ENCODE measurements at regions not wholly inside any gene's neighbourhood (a gene's known extent, or its start where the extent isn't known, plus 50 kb on each side); places are given as distances from the start of the nearest gene placed in this dataset.

DNA sequence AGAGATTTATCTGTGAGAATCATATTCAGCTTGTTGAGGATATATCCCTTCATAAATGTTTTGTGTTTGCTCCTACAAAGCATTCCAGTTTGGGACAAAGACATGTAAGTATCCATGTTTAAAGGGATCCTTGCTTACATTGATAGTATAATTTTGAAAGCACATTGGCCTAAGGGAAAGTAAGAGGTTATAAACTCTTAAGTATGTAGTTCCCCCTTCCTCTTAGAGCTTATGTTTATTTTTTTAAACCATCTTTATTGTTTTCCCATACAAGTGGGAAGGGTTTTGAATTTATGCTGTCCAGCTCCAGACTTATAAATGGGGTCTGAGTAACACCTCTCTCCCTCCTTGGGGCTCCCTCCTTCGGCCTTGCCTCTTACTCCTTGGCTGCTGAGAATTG is 481.5 kb downstream of the LMO4 start:
- no peak for FAIRE-seq
- no peak for DNase-seq (ENCODE audit: low spot score)

DNA sequence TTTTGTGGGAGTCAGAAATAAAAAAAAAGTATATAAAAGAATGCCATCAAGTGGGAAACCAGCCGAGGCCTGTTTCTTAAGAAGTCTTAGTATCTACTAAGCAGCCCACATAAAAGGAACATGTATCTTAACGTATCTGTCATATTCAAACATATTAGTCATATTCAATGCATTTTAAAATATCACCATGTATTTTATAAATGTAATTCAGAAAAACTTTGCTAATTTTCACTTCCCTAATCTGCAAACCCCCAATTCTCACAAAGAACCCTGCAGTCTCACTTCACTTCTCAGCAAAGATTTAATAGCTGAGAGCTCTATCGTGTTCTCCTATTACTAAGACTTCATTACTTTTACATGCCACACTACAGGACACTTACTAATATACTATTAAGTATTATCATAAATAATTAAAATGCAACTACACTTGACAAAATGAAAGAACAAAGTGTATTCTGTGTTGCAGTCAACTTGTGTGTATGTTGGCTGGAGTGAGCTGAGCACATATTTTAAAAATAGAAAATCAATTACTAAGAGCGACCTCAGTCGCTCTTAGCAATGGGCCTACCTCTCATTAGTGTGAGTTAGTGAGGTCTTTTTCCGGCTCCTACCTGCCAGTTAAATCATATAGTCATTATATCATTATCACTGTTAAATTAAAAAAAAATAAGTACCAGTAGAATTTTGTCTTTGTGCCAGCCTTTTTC is 484.3 kb downstream of the LMO4 start:
- DNase-seq (ENCODE audit: low spot score) (no peak), FAIRE-seq (no peak)

DNA sequence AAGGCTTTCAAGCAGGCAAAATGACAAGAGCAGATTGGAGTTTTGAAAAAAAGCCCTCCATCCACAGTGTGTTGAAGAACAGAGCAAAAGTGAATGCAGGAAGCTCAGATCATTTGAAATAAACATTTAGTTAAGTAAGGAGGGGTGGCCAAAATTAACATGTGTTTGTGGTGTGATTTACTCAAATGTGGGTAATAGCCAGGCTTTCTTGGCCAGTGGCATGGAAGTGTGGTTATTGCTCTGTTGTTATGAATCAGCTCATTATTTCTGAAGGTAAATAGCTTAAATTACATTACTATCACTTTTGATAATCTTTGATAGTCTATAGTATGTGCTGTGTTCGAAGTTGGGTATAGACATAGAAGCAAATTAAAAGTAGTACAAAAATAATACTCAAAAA is 485.9 kb downstream of the LMO4 start:
- DNase-seq (ENCODE audit: low spot score) = no peak
- no peak for FAIRE-seq

DNA sequence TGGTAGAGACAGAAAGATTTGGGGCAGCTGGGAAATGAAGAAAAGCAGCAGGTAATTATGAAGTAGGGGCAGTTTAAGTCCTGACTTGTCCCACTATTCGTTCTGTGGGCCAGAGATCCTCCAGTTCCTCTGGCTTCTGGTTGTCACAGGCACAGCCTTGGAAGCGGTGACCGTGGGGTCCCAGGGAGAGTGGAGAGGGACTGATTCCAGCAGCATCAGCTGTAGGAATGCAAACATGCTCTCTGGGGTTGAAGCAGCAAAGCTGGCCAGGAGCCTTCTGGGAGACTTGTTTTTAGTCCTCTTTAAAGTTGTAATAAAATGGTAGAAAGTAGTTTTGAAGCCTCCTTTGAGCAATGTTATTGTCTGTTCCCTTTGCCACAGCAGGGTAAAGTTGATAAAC is 488.0 kb downstream of the LMO4 start:
- FAIRE-seq (no peak), DNase-seq (ENCODE audit: low spot score) (no peak)

DNA sequence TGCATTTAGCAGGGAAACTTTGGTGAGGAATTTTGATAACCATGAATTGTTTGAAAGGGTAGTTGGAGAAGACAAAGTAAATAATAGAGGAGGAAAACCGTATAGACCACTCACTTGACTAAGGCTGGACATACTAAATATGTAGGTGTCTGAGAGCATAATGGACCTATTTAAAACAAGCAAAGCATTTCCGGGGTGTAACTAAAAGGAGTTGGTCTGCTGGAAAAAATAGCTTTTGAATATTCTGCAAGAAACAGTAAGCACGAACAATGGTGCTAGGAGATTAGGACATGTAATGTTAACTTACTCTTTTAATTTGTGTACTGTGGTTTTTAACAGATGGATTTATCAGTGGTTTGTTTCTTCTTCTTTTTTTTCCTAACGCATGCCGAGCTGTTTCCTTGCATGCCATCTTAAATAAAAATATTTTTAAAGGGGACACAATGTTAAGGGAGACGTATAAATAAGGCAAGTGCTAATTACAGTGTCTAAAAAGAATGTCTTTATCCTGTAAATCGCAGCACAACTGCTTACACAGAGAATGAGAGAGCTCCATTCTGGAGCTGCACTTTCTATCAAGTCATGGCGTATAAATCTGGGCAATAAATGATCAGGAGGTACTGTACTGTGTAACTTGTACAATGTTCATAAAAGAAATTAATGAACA is 492.1 kb downstream of the LMO4 start:
- no peak for FAIRE-seq

DNA sequence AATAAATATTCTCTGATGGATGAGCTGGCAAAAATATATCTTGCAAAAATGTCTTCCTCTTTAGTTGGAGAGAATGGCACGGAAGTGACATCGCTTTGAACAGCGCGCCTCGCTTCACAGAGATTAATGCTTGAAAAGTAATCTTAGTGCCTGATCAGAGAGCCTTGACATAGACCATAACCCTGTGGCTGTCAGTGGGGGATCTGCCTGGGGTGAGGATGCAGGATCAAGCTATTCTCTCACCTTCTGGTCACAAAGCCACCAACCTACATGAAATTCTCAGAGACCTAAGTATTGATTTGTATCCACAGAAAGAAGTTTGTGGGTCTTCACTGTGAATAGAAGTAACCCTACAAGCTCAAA is 492.6 kb downstream of the LMO4 start:
- no peak for FAIRE-seq
- no peak for DNase-seq (ENCODE audit: low spot score)

More for the DNA sequence above, 492.1 kb downstream of the LMO4 start:
- no peak for DNase-seq (ENCODE audit: low spot score)

DNA sequence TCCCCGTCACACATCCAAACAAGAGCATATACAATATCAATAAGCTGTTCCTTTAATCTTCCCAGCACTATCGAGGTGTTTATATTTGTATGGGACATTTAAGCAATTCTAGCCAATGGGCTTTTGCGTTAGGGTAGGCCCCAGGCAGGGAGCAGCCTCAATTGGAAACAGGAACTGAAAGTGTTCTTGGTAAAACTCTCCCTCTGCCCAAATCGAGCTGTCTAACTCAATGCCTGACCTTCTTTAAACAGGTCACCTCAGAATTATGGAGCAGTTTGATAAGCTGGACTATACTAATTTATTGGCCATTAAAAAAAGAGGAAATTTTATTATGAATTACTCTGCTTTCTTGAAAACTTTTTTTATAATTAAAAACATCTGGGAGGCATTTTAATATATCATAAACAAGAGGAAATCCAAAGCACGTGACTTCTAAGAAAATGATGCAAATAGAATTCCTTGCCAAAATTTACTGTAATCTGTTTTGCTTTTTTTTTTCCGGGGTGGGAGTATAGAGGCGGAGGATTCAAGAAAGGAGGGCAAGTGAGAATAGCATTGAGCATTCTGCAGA is 498.1 kb downstream of the LMO4 start:
- FAIRE-seq (no peak), DNase-seq (ENCODE audit: low spot score) (no peak)

DNA sequence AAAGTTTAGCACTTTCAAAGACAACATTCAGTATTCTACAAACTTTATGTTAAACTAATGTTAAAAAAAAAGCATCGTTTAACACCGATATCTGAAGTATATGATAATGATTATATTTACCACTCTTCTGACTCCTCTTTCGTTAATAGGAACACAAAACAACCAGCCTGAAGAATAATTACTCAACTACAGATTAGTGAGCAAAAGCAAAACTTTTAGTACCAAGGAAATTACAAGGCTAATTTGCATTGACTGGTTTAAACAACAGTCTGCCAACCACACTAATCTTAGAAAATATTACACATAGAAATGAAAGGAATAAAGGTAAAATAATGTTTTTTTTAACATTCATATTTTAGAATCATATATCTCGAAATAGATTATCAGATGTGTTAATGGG is 500.7 kb downstream of the LMO4 start:
- DNase-seq (ENCODE audit: low spot score) (no peak), FAIRE-seq (no peak)

DNA sequence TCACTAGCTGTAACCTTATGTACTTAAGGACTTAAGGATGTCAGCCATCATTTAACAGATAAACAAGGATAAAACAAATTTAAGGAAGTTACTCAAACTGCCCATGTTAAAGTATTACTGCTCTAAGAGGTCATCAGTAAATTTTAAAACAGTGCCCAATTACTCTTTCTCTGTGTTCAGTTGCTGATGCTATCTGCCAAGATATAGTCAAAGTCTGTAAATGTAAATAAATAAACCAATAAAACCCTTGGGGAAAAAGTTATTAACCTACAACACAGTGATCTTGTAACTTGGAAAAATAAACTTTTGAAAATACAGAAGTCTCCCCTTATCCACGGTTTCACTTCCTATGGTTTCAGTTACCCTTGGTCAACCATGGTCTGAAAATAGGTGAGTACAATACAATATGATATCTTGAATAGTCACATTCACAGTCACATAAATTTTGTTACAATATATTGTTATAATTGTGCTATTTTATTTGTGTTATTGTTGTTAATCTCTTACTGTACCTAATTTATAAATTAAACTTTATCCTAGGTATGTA is 501.8 kb downstream of the LMO4 start:
- DNase-seq (ENCODE audit: low spot score) (no peak), FAIRE-seq (no peak)

DNA sequence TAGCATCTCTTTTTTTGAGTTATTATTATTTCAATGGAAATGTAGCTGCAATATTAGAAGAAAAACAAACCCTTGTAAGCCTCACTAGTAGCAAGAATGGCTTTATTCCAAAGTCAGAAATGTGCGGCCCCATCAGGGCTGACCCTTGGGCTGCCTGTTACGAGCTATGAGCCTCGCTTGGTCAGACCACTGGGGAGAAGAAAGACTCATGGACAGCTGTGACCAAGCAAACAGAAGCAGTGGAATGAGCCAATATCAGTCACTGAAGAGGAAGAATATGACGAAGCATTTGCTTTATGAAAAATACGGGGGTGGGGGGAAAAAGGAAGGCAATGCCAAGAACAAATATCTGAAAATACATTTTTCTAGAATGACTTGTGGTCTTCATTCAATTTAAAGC is 504.5 kb downstream of the LMO4 start:
- FAIRE-seq = no peak
- no peak for DNase-seq (ENCODE audit: low spot score)

DNA sequence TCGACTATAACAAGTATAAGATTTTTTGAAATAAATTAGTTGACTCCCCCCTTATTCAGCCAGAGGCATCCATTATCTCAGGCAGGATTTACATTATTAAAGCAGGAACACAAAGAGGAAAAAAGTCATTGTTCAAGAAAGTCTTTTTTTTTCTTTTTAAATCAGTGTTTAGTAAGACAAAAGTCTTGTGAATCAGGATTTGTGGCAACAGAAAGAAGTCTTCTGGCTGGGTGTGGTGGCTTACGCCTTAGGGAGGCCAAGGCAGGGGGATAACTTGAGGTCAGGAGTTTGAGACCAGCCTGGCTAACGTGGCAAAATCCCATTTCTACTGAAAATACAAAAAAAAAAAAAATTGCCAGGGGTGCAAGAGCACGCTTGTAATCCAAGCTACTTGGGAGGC is 505.5 kb downstream of the LMO4 start:
- DNase-seq (ENCODE audit: low spot score) = no peak

DNA sequence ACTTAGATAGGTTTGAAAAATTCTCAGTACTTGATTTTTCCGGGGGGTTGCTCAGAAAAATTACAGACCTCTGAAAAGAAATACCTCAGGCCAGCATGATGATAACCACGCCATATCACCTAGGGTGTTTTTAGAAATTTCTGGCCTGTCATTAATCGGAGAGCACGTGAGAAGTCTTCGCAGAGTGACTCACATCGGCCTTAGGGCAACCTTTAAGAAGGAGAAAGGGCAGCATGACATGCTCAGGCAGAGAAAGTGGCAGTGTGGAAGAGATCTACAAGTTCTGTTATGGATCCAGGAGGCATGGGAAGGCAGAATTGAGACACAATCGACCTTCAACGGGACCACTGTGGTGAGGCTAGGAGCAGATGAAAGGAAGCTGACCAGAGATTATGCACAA is 506.3 kb downstream of the LMO4 start:
- DNase-seq (ENCODE audit: low spot score) = no peak
- no peak for FAIRE-seq

More for the DNA sequence above, 505.5 kb downstream of the LMO4 start:
- no peak for FAIRE-seq

DNA sequence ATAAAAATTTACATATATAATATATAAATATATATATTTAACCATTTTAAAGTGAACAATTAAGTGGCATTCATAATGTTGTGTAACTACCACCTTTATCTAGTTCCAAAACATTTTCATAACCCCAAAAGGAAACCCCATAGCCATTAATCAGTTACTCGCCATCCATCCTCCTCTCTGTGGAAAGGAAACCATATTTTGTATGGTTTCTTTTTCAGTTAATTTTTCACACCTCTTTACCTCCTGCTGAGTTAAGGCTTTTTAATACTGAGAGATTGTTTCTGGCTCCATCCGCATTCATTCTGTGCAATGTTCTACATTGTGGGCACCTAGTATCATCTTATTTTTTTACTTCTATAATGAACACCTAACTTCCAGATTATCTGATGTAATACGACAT is 512.1 kb downstream of the LMO4 start:
- DNase-seq (ENCODE audit: low spot score) = no peak
- no peak for FAIRE-seq

DNA sequence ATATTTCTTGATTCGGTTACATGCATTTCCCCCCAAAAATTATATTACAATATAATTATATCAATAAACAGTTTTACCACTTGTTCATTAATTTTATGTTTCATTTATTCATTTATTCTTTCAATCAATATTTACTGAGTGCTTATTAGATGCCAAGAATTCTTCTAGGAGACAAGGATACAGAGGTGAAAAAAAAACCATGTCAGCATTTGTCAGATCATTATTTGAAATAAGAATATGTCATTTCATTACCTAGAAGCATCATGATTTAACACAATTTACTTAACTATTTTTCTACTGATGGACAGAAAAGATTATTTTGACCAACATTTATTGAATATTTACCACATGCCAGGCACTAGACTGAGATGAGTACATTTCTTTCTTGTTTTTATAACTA is 512.7 kb downstream of the LMO4 start:
- DNase-seq (ENCODE audit: low spot score) = no peak
- FAIRE-seq = no peak

DNA sequence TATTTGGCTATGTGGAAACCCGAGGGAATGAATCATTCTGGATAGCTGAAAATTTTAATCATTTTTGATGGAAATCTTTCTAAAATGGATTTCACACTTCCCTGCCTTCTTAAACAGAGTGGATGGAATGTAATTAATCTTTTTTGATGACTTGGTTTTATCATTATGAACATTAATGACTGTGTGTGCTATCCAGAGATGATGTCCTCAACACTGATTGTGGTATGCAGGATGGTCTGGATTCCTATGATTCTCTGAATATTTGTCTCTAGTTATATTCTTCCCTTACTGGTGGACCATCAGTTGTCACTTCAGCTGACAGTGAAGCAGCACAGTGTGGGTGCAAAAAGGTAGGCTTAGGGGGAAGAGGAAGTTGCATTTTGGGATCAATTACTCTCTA is 513.5 kb downstream of the LMO4 start:
- no peak for FAIRE-seq

DNA sequence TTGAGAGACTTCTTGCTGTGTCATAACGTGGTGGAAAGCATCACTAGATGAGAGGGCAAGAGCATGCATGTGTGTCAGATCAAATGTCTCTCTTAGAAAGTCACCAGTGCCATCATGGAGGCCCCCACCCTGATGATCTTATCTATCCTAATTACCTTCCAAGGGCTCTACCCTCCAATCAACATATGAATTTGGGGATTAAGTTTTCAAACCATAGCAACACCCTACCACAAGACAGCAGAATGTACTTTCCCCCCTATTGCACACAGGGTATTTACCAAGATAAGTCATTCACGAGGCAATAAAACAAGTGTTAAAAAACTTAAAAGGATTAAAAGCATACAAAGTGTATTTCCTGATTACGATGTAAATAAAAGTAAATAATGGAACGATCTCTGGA is 515.6 kb downstream of the LMO4 start:
- DNase-seq (ENCODE audit: low spot score) (no peak), FAIRE-seq (no peak)

More for the DNA sequence above, 513.5 kb downstream of the LMO4 start:
- no peak for DNase-seq (ENCODE audit: low spot score)

DNA sequence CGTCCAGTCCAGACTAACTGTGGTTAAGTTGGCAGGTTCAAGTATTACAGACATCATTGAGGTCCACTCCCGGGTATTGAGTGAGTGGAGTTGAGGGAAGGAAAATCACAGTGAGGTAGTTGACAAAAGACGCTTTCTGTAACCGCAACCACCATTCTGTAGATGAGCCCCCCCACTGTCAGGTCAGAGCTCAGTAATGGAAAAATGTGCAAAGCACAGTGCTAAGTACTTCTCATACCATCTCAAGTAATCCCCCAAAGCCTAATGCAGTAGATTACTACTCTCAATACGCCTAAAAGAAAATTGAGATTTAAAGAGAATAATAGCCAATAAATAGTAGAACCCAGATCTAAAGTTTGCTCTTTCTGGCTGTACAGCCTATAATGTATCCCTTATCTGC is 522.8 kb downstream of the LMO4 start:
- no peak for DNase-seq (ENCODE audit: low spot score)
- no peak for FAIRE-seq

DNA sequence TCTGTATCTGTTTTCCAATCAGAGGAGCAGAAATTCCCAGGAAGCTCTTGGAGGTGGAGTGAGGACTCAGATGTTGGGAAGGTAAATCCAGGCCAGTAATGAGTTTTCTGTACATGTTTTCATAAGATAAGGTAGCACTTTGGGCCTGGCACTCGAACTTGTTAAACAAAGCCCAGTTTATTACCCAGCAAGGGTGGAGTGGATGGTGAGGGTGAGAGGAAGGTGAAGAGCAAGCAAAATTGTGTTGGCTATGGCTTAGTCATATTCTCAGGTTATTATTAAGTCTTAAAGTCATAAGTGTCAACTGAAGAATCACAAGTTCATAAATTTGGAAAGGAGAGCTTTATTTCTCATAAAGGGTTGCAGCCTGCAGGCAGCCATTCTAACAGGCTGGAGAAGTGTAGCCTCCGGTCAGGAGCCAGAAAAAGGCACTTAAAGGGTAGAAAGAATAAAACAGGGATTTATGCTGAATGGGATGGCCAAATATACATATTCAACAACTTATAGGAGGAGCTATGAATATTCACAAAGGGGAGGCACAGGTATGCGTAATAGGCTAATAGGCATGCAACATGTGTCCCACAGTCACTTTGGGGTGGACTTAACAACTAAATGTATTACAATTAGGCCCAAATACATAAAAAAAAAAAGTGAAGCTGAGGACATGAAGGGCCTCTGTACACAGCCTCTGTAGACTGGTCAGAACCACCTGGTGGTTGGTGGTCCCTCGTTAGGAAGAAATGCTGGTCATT is 523.9 kb downstream of the LMO4 start:
- DNase-seq (ENCODE audit: low spot score) (no peak), FAIRE-seq (no peak)

DNA sequence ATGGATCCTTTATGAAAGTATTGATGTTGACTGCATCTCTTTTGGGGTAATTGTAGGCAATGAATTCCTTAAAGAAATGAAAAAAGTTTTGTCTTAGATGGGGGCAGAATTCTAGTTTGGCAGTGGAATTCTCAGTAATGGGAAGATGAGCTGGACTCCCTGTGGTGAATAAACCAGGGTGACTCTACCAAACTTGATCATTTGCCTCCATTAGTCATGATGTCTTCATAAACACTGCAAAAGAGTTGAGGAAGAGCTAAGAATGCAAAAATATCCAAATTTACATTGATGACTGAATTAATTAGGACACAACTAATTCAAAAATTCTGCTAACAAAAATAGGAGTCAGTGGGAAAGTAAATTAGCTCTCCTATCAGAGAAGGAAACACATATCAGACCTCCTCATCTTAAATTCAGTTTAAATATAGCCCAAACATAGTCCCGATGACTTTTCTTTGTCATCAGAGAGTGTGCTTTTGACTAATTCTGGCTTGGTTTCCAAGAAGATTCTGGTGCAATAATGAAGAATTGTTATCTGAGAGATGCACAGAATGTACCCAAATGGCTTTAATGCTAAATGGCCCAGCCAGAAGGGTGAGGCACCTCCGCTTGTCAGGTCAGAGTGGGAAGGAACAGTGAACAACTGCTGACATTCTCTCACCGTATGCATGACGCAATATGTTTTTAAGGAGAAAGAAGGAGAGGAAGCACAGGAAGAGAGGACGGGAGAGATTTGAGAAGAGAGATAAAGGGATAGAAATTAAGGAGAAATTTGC is 525.1 kb downstream of the LMO4 start:
- no peak for FAIRE-seq
- DNase-seq (ENCODE audit: low spot score) = no peak

DNA sequence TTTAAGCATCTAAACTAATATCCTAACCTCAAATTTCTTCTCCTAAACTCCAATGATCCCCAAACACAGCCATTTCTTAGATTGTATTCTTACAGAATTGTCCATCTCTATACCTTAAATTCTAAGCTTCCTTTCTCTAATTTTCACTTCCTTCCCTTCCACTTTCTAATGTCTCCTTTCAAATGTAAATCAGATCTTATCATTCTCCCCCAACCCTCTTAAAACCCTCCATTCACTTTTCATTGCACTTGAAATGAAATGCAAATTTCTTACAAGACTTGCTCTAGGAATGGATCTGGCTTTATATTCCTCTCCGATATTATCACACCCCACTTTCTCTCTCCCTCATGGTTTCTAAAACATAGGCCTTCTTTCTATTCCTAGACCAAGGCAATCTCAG is 534.6 kb downstream of the LMO4 start:
- FAIRE-seq (no peak), DNase-seq (ENCODE audit: low spot score) (no peak)

DNA sequence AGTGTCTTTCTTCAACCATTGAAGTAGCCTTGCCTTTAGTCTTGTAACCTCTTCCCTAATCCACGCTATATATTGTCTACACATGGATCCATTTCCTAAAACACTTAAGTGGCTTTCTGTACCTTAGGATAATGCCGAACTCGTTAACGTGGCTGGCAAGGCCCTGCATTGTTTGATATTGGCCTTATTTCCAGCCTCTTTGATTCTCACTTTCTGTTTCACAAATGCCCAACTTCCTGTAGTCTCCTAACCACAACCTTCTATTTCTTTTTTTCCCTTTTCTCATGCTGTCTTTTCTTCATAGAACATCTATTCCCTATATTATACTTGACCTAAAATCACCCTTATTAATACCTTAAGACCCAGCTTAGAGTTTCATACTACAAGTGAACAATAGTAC is 536.0 kb downstream of the LMO4 start:
- FAIRE-seq (no peak), DNase-seq (ENCODE audit: low spot score) (no peak)
